Activated CD4-positive, alpha-beta memory T cell treated with anti-CD3 and anti-CD28 coated beads for 36 hours (primary cell): ENCODE measurements at regions not wholly inside any gene's neighbourhood (a gene's known extent, or its start where the extent isn't known, plus 50 kb on each side); places are given as distances from the start of the nearest gene placed in this dataset.

Experiments used
- CTCF ChIA-PET: fragments of 350-600 bp; sonication (Branson Sonifier 250); formaldehyde crosslinking; loops from one replicate; lab custom pipeline; 2021; ENCODE audit warnings: antibody characterized with exemption, inconsistent platforms; lab: Charles Lee
- POLR2A ChIA-PET: fragments of 350-600 bp; sonication (Branson Sonifier 250); formaldehyde crosslinking; loops from one replicate; lab custom pipeline; 2021; ENCODE audit warnings: antibody characterized with exemption; lab: Charles Lee
- DNase-seq: peaks from one replicate; pipeline ENCODE4 v3.0.0-alpha.2; 2020
- H3K27ac Mint-ChIP-seq: one replicate; pipeline ENCODE4 v1.8.0; 2021; ENCODE audit warnings: mixed read lengths
- H3K27me3 Mint-ChIP-seq: one replicate; pipeline ENCODE4 v1.8.0; 2021; ENCODE audit warnings: mixed read lengths
- H3K36me3 Mint-ChIP-seq: one replicate; pipeline ENCODE4 v1.8.0; 2021; ENCODE audit warnings: mixed read lengths
- H3K4me1 Mint-ChIP-seq: one replicate; pipeline ENCODE4 v1.8.0; 2021; ENCODE audit warnings: low read depth, mixed read lengths
- H3K4me3 Mint-ChIP-seq: one replicate; pipeline ENCODE4 v1.8.0; 2021; ENCODE audit warnings: mild to moderate bottlenecking, mixed read lengths
- H3K9me3 Mint-ChIP-seq: one replicate; pipeline ENCODE4 v1.8.0; 2021; ENCODE audit warnings: mixed read lengths
- intact Hi-C: fragments of 100-400 bp; cut with micrococcal nuclease; formaldehyde crosslinking; loops from one replicate; pipeline ENCODE4 v1.15.1; 2023

DNA sequence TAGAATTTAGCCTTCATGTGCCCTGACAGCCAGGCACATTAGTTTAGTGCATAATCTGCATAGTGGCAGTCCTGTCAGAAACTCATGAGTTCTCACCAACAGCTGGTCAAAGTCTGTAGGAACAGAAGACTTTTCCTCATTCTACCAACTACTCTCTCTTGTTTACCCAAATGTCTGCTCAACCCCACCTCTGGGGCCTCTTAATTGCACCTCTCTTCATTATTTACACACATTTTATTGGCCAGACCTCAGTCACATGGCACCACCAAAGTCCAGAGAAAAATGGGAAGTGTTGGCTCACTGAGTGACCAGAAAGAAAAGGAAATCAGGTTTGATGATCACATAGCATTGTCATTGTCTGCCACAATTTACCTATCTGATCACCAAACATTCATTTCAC lies 114.6 kb upstream of the PLXNC1 start:
- POLR2A ChIA-PET = no interaction called here

DNA sequence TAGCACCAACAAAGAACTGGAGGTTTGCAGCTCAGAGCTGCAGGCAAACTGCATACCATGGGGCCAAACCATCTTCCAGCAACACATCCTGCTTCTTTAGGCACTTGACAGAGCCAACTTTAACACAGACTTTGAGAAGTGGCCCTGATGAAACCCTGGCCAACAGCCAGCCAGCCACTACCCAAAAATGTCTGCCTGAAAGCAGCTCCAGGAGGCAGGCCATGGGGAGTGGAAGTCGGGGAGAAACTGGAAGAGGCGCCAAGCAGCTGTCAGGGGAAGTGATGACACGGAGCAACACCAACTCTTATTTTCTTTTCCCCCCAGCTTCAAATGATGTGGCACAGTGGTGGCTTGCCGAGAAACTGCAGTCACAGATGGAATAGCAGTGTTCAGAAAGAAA lies 110.9 kb upstream of the PLXNC1 start:
- no peak for DNase-seq
- CTCF ChIA-PET = no interaction called here
- Mint-ChIP-seq H3K9me3 (peaks cover 14% of the 10 kb centered on the region), H3K36me3 (peaks cover 4% of the 10 kb centered on the region), H3K4me3 (no peak overlapping the region), H3K27me3 (peaks cover 7% of the 10 kb centered on the region), H3K27ac (no peak overlapping the region), H3K4me1 (peaks cover 13% of the 10 kb centered on the region)
- POLR2A ChIA-PET = no interaction called here
- intact Hi-C loops = no loop called here

More for the DNA sequence above, 114.6 kb upstream of the PLXNC1 start:
- DNase-seq = no peak
- CTCF ChIA-PET = no interaction called here
- peaks cover 7% of the 10 kb centered on the region for H3K27me3 Mint-ChIP-seq
- peaks cover 7% of the 10 kb centered on the region for H3K9me3 Mint-ChIP-seq
- no peak overlapping the region for H3K27ac Mint-ChIP-seq
- intact Hi-C loops = no loop called here
- no peak overlapping the region for H3K4me3 Mint-ChIP-seq
- H3K36me3 Mint-ChIP-seq = no peaks in the 10 kb centered on the region
- H3K4me1 Mint-ChIP-seq = peaks cover 29% of the 10 kb centered on the region

DNA sequence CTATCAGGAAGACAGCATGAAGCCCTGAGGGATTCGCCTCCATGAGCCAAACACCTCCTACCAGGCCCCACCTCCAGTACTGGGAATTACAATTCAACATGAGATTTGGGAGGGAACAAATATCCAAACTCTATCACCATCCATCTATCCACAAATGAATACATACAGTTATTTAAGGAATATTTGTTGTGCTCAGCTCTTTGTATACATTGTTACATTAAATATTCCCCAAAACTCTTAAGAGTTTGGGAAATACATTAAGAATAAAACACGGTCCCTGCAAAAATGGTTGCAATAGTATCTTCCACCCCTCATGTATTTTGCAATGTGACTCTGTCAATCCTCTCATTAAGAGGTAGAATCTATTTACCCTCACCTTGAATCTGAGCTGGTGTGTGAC lies 109.8 kb upstream of the PLXNC1 start:
- peaks cover 7% of the 10 kb centered on the region for H3K27me3 Mint-ChIP-seq
- ChIA-PET POLR2A (no interaction called here), CTCF (no interaction called here)
- H3K4me1 Mint-ChIP-seq = peaks cover 2% of the 10 kb centered on the region
- H3K9me3 Mint-ChIP-seq = peaks cover 14% of the 10 kb centered on the region
- no peak for DNase-seq
- intact Hi-C loops = no loop called here
- H3K27ac Mint-ChIP-seq = no peak overlapping the region
- peaks cover 4% of the 10 kb centered on the region for H3K36me3 Mint-ChIP-seq
- no peak overlapping the region for H3K4me3 Mint-ChIP-seq

DNA sequence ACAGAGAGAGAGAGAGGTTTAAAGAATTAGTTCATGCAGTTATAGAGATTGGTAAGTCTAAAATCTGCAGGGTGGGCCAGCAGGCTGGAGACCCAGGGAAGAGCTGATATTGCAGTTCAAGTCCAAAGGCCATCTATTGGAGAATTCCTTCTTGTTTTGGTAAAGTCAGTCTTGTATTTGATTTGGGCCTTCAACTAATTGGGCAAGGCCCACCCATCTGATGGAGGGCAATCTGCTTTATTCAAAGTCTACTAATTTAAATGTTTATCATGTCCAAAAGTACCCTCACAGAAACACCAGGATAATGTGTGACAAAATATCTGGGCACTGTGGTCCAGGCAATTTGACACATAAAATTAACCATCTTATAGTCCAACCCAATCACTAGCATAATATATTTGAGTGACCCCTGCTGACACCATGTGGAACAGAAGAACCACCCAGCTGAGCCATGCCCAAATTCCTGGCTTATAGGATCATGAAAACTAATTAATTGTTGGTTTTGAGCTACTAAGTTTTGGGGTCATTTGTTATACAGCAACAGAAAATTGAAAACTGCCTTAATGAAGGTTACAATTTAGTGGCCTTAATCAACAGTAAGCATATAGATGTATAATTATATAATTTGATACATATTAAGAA lies 109.1 kb upstream of the PLXNC1 start:
- ChIA-PET POLR2A (no interaction called here), CTCF (interaction anchor here (0.8 kb wide), 1 partner anchor 63 kb away, joined by 3 read pairs; no protein-coding TSS in a partner anchor)
- Mint-ChIP-seq H3K4me3 (no peak overlapping the region), H3K27ac (no peak overlapping the region), H3K27me3 (peaks cover 7% of the 10 kb centered on the region), H3K9me3 (peaks cover 14% of the 10 kb centered on the region), H3K4me1 (no peaks in the 10 kb centered on the region), H3K36me3 (peaks cover 4% of the 10 kb centered on the region)
- intact Hi-C loops = no loop called here
- no peak for DNase-seq

DNA sequence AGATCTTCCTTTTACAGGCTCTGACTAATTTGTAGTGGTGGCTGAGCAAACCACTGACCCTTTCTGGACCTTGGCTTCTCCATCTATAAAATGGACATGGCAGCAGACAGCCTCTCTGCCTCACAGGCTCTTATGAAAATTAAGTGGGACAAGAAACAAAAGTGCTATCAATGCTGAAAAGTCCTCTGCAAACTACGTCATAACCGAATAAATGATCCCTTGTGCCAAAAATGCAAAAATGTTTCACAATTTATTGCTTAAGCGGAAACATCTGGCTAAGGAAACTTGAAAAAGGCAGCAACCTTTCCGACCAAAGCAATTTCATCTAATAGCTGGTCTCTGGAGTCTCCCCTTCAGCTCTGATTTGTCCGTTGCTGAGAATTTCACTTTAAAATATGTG lies 108.5 kb upstream of the PLXNC1 start:
- Mint-ChIP-seq H3K4me3 (no peak overlapping the region), H3K27ac (no peak overlapping the region), H3K9me3 (peaks cover 11% of the 10 kb centered on the region), H3K27me3 (peaks cover 3% of the 10 kb centered on the region), H3K36me3 (peaks cover 4% of the 10 kb centered on the region), H3K4me1 (no peaks in the 10 kb centered on the region)
- POLR2A ChIA-PET = no interaction called here
- CTCF ChIA-PET = interaction anchor here (0.8 kb wide), 1 partner anchor 63 kb away, joined by 3 read pairs; no protein-coding TSS in a partner anchor
- DNase-seq = no peak
- intact Hi-C loops = no loop called here

DNA sequence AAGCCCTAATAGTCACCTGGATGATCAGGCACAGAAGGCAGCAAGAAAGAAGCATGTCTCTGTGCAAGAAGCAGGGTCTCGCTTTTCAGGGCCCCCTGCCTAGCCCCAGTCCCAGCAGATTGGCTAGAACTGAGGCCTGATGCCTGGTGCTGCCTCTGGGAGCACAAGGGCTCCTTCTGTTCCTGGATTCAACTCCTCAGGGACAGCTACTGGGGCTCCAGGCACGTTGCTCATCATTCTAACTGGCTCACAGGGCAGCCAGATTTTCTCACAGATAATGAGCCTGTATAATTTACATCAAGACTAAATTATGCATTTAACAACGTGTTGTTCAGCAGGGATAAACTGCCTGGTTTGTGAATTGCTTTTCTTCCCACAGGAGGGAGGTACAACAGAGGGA lies 106.5 kb upstream of the PLXNC1 start:
- Mint-ChIP-seq H3K27ac (no peak overlapping the region), H3K4me1 (no peaks in the 10 kb centered on the region), H3K27me3 (no peaks in the 10 kb centered on the region), H3K4me3 (no peak overlapping the region), H3K9me3 (peaks cover 11% of the 10 kb centered on the region), H3K36me3 (peaks cover 4% of the 10 kb centered on the region)
- intact Hi-C loops = no loop called here
- ChIA-PET POLR2A (no interaction called here), CTCF (interaction anchor here (1.3 kb wide), 1 partner anchor 60 kb away, joined by 4 read pairs; no protein-coding TSS in a partner anchor)
- DNase-seq = no peak

DNA sequence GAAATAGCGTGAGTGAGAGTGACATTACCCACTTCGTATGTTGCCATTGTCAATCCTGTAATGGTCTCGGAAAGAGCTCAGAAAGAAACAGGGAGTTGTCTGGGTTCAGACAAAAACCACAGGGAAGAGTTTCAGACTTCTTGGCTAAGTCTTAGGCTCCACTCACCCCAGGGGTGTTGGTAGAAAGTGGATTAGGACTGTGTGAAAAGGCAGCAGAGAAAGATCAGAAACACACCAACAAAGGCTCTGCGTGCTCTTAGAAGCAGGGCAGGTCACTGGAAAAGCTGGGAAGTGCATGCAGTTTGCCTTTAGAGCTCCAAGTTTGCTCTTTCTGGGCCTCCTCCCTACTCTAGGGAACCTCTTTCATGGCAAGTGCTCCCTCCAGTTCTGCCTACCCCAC lies 106.1 kb upstream of the PLXNC1 start:
- Mint-ChIP-seq H3K36me3 (peaks cover 4% of the 10 kb centered on the region), H3K9me3 (peaks cover 11% of the 10 kb centered on the region), H3K4me3 (no peak overlapping the region), H3K27me3 (no peaks in the 10 kb centered on the region), H3K27ac (no peak overlapping the region), H3K4me1 (no peaks in the 10 kb centered on the region)
- DNase-seq = no peak
- ChIA-PET CTCF (interaction anchor here (1.3 kb wide), 1 partner anchor 59 kb away, joined by 4 read pairs; no protein-coding TSS in a partner anchor), POLR2A (no interaction called here)
- intact Hi-C loops = no loop called here

DNA sequence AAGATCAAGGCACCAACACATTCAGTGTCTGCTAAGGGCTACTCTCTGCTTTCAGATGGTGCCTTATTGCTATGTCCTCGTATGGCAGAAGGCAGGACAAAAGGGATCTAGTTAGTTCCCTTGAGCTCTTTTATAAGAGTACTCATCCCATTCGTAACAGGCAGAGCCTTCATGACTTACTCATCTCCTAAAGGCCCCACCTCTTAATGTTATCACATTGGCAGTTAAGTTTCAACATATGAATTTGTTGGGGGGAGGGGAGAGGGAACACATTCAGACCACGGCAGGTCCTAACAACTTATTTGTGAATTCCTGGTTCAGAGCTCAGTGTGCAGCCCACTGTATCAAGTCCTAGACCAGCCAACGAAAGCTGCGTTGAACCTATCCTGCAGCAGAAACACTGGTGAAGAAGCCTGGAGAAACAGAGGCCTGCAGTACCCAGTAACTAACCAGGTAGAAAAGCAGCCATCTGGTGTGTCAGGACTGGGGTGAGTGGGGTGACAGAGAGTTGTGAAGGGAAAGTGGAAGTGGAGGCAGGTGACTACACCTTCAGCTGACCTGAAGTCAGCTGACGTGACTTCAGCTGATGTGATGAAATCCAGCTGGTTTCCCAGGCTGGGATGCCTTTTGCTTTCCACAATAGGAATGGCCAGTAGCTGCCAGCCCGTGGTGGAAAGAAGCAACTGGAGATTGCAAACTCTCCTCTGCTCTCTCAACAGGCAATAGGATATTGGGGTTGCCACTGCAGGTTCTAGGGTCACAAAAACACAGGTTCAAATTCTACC lies 101.6 kb upstream of the PLXNC1 start:
- Mint-ChIP-seq H3K27me3 (no peaks in the 10 kb centered on the region), H3K9me3 (peaks cover 3% of the 10 kb centered on the region), H3K36me3 (no peaks in the 10 kb centered on the region), H3K4me3 (no peak overlapping the region), H3K4me1 (no peaks in the 10 kb centered on the region), H3K27ac (no peak overlapping the region)
- ChIA-PET POLR2A (no interaction called here), CTCF (no interaction called here)
- DNase-seq = no peak
- intact Hi-C loops = no loop called here

DNA sequence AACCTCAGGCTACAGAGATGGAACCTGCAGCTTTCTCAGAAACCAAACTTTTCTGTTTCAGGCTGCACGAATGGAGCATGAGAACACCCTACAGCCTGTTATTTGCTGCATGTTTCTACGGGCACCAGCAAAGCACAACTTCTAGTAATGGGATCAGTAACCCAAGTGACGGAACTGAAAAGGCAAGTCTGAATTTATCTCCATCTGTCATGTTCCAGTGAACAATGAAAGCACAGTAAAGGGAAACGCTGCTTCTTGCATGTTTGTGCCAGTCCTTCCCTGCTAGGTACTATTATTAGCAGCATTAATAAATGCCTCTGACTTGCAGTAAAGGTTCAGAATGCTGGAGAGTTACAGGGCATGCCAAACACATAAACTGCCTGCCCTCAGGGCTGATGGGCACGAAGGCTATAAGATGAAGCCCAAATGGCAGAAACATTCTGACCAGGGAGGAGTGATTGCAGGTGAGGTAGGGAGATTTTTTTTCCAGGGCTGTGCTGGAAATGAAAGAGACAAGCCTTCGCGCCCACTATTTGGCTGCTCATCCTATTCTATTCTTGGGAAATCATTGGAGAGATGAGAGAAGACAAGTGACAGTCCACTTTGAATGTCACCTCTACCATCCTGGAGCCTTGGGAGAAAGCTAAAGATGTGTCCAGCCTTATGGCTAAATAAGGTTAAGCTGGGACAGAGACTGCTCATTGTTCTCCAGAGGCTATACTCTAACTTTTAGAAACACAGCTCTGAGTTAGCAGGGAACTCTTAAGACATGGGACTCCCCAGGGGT lies 100.4 kb upstream of the PLXNC1 start:
- Mint-ChIP-seq H3K4me1 (no peaks in the 10 kb centered on the region), H3K27ac (no peak overlapping the region), H3K4me3 (no peak overlapping the region), H3K27me3 (no peaks in the 10 kb centered on the region), H3K9me3 (peaks cover 3% of the 10 kb centered on the region), H3K36me3 (no peaks in the 10 kb centered on the region)
- intact Hi-C loops = no loop called here
- no peak for DNase-seq
- ChIA-PET POLR2A (no interaction called here), CTCF (interaction anchor here (0.7 kb wide), 1 partner anchor 544 kb away, joined by 3 read pairs; no protein-coding TSS in a partner anchor)

DNA sequence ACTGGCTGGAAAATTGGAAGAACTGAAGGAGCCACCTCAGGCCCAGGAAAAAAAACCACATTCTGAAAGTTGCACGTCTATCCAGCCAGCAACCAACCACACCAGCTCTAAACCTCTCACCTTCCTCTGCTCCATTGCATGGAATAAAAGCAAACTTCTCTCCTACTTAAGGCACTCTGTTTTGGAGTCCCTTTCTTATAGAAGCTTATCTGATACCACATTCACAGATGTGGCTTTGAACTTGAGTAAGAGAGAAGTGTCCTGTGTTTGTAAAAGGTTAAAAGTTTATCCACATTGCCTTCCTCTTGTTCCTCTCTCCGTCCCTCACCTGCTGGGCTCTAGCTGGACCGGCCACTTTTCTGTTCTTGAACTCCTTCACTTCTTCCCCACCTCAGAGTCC lies 99.6 kb upstream of the PLXNC1 start:
- no peak overlapping the region for H3K4me3 Mint-ChIP-seq
- ChIA-PET CTCF (interaction anchor here (0.7 to 1.3 kb wide), 2 partner anchors 53 to 545 kb away, joined by 3 to 4 read pairs; no protein-coding TSS in a partner anchor), POLR2A (no interaction called here)
- peaks cover 3% of the 10 kb centered on the region for H3K9me3 Mint-ChIP-seq
- intact Hi-C loops = no loop called here
- no peaks in the 10 kb centered on the region for H3K36me3 Mint-ChIP-seq
- no peaks in the 10 kb centered on the region for H3K4me1 Mint-ChIP-seq
- DNase-seq = no peak
- H3K27me3 Mint-ChIP-seq = no peaks in the 10 kb centered on the region
- no peak overlapping the region for H3K27ac Mint-ChIP-seq

DNA sequence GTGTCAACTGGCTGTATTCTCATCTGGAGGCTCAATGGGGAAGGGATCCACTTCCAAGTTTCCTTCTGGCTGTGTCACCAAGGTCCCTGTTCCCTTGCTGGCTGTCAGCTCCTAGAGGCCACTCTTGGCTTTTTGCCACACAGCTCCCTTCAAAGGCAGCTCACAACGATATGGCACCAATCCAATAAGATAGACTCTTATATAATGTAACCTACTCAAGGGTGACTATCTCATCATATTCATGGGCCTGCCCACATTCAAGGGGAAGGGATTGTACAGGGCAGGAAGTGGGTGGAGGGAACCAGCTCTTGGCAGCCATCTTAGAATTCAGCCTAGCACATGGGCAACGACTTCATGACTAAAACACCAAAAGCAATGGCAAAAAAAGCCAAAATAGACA lies 98.7 kb upstream of the PLXNC1 start:
- H3K4me3 Mint-ChIP-seq = no peak overlapping the region
- no peak overlapping the region for H3K27ac Mint-ChIP-seq
- H3K9me3 Mint-ChIP-seq = peaks cover 3% of the 10 kb centered on the region
- DNase-seq = no peak
- H3K27me3 Mint-ChIP-seq = no peaks in the 10 kb centered on the region
- intact Hi-C loops = no loop called here
- ChIA-PET CTCF (interaction anchor here (1.3 kb wide), 1 partner anchor 52 kb away, joined by 4 read pairs; no protein-coding TSS in a partner anchor), POLR2A (no interaction called here)
- H3K36me3 Mint-ChIP-seq = no peaks in the 10 kb centered on the region
- H3K4me1 Mint-ChIP-seq = no peaks in the 10 kb centered on the region

DNA sequence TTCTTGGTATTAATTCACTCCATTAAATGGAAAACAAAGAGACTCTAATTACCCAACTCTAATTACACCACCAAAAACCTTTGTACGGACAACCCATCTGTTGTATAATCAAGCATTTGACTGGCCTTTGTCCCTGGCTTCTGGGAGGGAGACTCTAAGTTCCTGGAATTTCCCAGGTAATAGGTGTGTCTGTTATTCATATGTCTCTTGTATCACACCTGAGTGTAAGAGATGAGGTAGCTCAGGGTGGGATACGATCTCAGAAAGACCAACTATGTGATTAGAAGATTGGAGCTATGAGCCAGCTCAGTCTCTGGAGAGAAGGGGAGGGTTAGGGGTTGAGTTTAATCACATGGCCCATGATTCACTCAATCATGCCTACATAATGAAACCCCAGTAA lies 94.7 kb upstream of the PLXNC1 start:
- CTCF ChIA-PET = no interaction called here
- H3K9me3 Mint-ChIP-seq = peaks cover 3% of the 10 kb centered on the region
- no peaks in the 10 kb centered on the region for H3K36me3 Mint-ChIP-seq
- no peaks in the 10 kb centered on the region for H3K4me1 Mint-ChIP-seq
- intact Hi-C loops = no loop called here
- H3K27me3 Mint-ChIP-seq = peaks cover 2% of the 10 kb centered on the region
- no peak overlapping the region for H3K4me3 Mint-ChIP-seq
- DNase-seq = no peak
- no peak overlapping the region for H3K27ac Mint-ChIP-seq
- POLR2A ChIA-PET = no interaction called here
